Type B pancreatic cell (in vitro differentiated cells): ENCODE measurements at regions not wholly inside any gene's neighbourhood (a gene's known extent, or its start where the extent isn't known, plus 50 kb on each side); places are given as distances from the start of the nearest gene placed in this dataset.
A peak's percentile ranks its signal among the peaks of the same experiment; 100 is the strongest.

Experiments used
- DNase-seq: peaks from one replicate; pipeline ENCODE4 v3.0.0; 2021; ENCODE audit warnings: mixed read lengths; ENCODE audit not compliant: unreplicated experiment; ENCODE audit errors: extremely low spot score
- H3K27ac Mint-ChIP-seq: 2 replicates; pipeline ENCODE4 v1.8.0; 2021; ENCODE audit warnings: mild to moderate bottlenecking, mixed read lengths
- H3K27me3 Mint-ChIP-seq: 2 replicates; pipeline ENCODE4 v1.8.0; 2021; ENCODE audit warnings: mixed read lengths
- H3K36me3 Mint-ChIP-seq: 2 replicates; pipeline ENCODE4 v1.8.0; 2021; ENCODE audit warnings: mixed read lengths
- H3K4me1 Mint-ChIP-seq: one replicate; pipeline ENCODE4 v1.8.0; 2021; ENCODE audit warnings: mixed read lengths; ENCODE audit not compliant: unreplicated experiment
- H3K4me3 Mint-ChIP-seq: 2 replicates; pipeline ENCODE4 v1.8.0; 2021; ENCODE audit warnings: mild to moderate bottlenecking, mixed read lengths
- H3K9me3 Mint-ChIP-seq: 2 replicates; pipeline ENCODE4 v1.8.0; 2021; ENCODE audit warnings: mixed read lengths
- TF ChIP-seq, protein P1 (sequence below): fragments of 200-600 bp; sonication (generic); conservative IDR thresholded peaks from 2 replicates; pipeline ENCODE4 v1.5.0; 2021; ENCODE audit warnings: antibody characterized with exemption, mild to moderate bottlenecking

DNA sequence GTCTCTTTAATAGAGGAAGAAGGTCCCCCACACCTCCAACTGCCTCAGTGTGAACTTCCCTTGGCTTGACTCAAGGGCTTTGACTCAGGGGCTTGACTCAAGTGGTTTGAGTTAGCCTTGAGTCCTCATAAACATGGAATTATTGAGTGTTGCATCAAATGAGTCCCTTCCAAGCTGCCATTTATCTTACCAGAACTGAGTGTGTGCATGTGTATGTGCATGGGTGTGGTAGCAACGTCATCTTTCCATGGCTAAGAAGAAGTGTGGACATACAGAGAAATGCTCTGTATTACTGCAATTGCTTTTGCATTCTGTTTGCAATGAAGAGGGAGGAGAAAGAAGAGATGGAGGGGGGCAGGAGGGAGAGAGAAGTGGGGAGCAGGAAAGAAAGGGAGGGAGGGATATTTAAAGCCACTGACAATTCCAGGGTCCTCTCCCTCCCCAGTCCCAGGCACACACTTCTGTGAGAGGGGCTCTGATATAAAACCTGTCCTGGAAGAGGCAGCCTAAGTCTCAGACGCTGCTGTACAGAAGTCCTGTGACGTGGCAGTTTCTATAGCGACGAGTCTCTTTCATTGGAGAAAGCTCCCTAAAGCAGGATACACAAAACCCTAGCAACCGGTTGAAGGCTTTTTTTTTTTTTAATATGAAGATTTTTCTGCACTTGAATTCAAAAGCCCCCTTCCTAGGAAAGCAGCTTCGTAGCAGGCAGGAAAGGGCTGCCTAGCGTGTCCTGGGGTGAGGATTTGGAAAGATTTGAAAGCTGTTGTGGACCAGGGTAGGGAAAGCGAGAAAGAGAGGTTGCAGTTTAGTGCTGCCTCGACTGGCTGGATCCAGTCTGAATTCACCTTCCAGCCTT, 93.3 kb upstream of the MAP1B start:
- TF ChIP-seq, protein P1, sequence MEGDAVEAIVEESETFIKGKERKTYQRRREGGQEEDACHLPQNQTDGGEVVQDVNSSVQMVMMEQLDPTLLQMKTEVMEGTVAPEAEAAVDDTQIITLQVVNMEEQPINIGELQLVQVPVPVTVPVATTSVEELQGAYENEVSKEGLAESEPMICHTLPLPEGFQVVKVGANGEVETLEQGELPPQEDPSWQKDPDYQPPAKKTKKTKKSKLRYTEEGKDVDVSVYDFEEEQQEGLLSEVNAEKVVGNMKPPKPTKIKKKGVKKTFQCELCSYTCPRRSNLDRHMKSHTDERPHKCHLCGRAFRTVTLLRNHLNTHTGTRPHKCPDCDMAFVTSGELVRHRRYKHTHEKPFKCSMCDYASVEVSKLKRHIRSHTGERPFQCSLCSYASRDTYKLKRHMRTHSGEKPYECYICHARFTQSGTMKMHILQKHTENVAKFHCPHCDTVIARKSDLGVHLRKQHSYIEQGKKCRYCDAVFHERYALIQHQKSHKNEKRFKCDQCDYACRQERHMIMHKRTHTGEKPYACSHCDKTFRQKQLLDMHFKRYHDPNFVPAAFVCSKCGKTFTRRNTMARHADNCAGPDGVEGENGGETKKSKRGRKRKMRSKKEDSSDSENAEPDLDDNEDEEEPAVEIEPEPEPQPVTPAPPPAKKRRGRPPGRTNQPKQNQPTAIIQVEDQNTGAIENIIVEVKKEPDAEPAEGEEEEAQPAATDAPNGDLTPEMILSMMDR = no peak
- H3K4me1 Mint-ChIP-seq = peaks cover 14% of the 10 kb centered on the region
- peaks cover 9% of the 10 kb centered on the region for H3K9me3 Mint-ChIP-seq
- H3K27ac Mint-ChIP-seq = peak overlapping the region; percentile 39
- peaks cover 8% of the 10 kb centered on the region for H3K27me3 Mint-ChIP-seq
- H3K36me3 Mint-ChIP-seq = no peaks in the 10 kb centered on the region
- H3K4me3 Mint-ChIP-seq = peak overlapping the region; percentile 30
- DNase-seq = no peak

DNA sequence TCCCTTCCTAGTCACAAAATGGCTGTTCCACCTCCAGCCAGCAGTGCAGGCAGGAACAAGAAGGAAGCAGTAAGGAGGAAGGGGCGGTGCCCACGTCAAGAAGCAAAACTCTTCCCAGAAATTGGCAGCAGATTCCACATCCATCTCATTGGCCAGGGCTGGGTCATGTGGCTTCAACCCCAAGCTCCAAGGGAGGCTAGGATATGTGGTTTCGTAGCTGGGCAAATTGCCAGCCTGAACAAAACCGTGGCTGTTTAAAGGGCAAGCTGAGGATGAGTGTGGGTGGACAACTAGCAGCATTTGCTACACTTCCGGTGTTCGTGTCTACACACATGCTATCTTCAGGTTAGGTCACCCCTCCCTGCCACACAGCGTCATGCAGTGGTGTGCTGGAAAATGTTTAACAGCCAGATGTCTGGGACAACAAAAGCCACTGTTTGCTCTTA, 92.1 kb upstream of the MAP1B start:
- no peak overlapping the region for H3K27ac Mint-ChIP-seq
- H3K27me3 Mint-ChIP-seq = peaks cover 5% of the 10 kb centered on the region
- no peak for DNase-seq
- H3K36me3 Mint-ChIP-seq = no peaks in the 10 kb centered on the region
- TF ChIP-seq, protein P1 = no peak
- H3K4me1 Mint-ChIP-seq = peaks cover 10% of the 10 kb centered on the region
- no peak overlapping the region for H3K4me3 Mint-ChIP-seq
- H3K9me3 Mint-ChIP-seq = peaks cover 9% of the 10 kb centered on the region

DNA sequence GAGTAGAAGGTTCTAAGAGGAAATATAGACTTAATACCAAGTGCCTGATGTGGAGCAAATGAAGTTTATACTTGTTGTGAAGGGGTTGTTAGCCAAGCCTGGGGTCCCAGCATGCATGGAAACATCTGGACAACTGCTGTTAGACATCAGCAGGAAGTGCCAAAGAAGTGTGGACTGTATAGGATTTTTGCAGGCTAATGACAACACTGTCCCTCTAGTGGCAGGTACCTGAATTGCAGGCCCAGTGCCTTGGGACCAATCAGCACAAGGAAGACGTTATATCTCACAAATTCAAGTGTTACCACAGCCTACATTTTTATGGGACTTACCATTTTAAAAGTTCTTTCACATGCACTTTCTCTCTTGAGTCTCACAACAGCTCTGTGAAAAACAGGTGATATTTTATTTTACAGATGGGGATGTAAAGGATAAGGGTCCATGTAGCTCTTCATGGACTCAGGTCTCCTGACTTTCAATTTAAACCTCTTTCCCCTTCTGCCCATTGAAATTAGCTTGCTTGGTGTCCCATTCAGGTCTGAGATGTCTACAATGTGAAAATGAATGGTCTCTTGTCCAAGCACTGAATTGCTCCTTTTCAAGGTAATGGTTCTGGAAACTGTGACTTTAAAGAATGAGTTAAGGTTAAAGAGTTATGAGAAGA, 89.0 kb upstream of the MAP1B start:
- no peak overlapping the region for H3K4me3 Mint-ChIP-seq
- H3K27ac Mint-ChIP-seq = no peak overlapping the region
- H3K36me3 Mint-ChIP-seq = no peaks in the 10 kb centered on the region
- TF ChIP-seq, protein P1 = peak; percentile 94
- peaks cover 3% of the 10 kb centered on the region for H3K27me3 Mint-ChIP-seq
- peaks cover 9% of the 10 kb centered on the region for H3K9me3 Mint-ChIP-seq
- H3K4me1 Mint-ChIP-seq = peaks cover 16% of the 10 kb centered on the region
- no peak for DNase-seq

DNA sequence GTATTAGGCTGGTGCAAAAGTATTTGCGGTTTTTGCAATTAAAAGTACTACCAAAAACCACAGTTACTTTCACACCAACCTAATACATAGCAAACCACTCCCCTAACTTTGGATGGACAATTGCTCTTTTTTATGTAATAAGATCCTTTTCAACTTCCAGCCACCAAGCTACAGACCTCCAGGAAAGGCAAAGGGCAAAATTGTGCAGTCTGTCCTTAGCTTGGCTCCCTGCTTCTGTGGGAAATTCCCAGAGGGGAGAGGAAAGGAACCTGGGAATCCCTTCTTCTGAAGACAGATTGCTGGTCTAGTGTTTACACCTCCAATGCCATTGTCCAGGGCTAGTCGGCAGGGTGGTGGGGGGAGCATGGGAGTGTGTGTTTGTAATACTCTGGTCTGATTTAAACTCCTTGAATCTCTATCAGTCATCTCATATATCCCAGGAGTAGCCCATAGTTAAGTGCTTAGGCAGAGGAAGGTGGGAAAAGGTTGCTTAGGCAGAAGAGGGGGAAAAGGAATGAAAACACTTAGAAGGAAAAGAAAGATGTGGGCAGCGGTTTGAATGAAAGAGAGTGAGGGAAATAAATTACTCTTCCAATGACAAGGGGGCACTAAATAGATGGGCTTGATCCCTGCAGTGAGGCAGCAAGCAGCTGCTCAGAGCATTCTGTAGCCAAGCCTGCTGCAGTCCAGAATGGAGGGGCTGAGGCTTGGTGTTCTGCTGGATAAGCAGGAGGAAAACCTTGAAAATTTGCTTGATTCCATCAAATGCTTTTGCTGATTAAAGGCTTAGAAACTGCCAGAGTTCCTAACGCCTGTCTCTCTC, 86.9 kb upstream of the MAP1B start:
- Mint-ChIP-seq H3K4me3 (no peak overlapping the region), H3K4me1 (peaks cover 6% of the 10 kb centered on the region), H3K27me3 (peaks cover 3% of the 10 kb centered on the region), H3K27ac (no peak overlapping the region), H3K9me3 (peaks cover 18% of the 10 kb centered on the region), H3K36me3 (no peaks in the 10 kb centered on the region)
- DNase-seq = no peak
- TF ChIP-seq, protein P1 = no peak

DNA sequence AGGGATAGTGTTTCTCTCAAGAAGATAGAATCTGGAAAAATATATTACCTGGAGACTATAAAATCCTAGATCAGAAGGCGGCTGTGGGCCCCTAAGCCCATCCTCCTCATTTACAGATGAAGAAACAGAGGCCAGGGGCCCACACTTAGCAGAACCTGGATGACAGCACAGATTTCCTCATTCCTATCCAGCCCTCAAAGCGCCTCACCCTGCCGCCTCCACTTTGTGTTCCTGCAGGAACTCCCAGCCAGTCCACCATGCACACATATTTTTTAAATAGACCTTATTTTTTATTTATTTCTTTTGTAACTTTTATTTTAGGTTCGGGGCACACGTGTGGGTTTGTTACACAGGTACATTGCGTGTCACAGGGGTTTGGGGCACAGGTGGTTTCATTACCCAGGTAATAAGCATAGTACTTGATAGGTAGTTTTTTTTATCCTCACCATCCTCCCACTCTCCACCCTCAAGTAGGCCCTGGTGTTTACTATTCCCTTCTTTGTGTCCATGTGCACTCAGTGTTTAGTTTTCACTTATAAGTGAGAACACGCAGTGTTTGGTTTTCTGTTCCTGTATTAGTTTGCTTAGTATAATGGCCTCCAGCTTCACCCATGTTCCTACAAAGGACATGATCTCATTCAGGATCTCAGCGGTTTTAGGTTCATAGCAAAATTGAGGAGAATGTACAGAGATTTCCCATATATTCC, 85.5 kb upstream of the MAP1B start:
- H3K27ac Mint-ChIP-seq = no peak overlapping the region
- H3K4me1 Mint-ChIP-seq = peaks cover 6% of the 10 kb centered on the region
- peaks cover 18% of the 10 kb centered on the region for H3K9me3 Mint-ChIP-seq
- no peak for DNase-seq
- no peak overlapping the region for H3K4me3 Mint-ChIP-seq
- H3K36me3 Mint-ChIP-seq = no peaks in the 10 kb centered on the region
- peaks cover 3% of the 10 kb centered on the region for H3K27me3 Mint-ChIP-seq
- TF ChIP-seq, protein P1 = no peak
